ENCODE measurements at regions not wholly inside any gene's neighbourhood (a gene's known extent, or its start where the extent isn't known, plus 50 kb on each side); places are given as distances from the start of the nearest gene placed in this dataset.

DNA sequence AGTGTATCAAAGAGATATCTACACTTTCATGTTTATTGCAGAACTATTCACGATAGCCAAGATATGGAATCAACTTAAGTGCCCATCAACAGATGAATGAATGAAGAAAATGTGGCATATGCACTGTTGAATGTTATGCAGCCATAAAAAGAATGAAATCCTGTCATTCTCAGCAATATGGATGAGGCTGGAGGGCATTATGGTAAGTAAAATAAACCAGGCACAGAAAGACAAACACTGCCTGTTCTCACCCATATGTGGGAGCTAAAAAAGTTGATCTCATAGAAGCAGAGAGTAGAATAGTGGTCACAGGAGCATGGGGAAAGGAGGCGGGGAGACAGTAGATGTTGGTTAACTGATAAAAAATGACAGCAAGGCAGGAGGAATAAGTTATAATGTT lies 561.8 kb downstream of the TOX3 start:
- WGBS (ENCODE audit: low lambda C conversion rate): 6% methylated on average over 2 of the region's 2 CpGs
- CTCF ChIA-PET (ENCODE audit: low intra/inter-chr PET ratio, low total read pairs): no interaction called here
- no TSS peak for BruUV-seq (replicated peaks)
- POLR2A ChIA-PET: no interaction called here
- TF ChIP-seq ZNF331 (CRISPR knock-in tag; IDR thresholded peaks at IDR 0.05): no peak
- no peak for TF ChIP-seq ZBTB42 (CRISPR knock-in tag; IDR thresholded peaks at IDR 0.05)
- no peak for TF ChIP-seq ZBTB20 (CRISPR knock-in tag; IDR thresholded peaks at IDR 0.05; ENCODE audit: borderline replicate concordance, low read depth)
- no peak for TF ChIP-seq KDM5B (CRISPR knock-in tag; IDR thresholded peaks at IDR 0.05; ENCODE audit: borderline replicate concordance)
- TF ChIP-seq, protein P1, sequence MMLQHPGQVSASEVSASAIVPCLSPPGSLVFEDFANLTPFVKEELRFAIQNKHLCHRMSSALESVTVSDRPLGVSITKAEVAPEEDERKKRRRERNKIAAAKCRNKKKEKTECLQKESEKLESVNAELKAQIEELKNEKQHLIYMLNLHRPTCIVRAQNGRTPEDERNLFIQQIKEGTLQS (CRISPR knock-in tag; IDR thresholded peaks at IDR 0.05): no peak
- TF ChIP-seq ZNF121 (CRISPR knock-in tag; IDR thresholded peaks at IDR 0.05): no peak
- no peak for TF ChIP-seq ZNF251 (CRISPR knock-in tag; IDR thresholded peaks at IDR 0.05)
- no peak for TF ChIP-seq ZNF367 (CRISPR knock-in tag; IDR thresholded peaks at IDR 0.05; ENCODE audit: borderline replicate concordance)
- no peak for TF ChIP-seq ZNF296 (CRISPR knock-in tag; conservative IDR thresholded peaks at IDR 0.05)
- no peak for TF ChIP-seq ONECUT2 (CRISPR knock-in tag; IDR thresholded peaks at IDR 0.05)
- TF ChIP-seq MED1 (CRISPR knock-in tag; IDR thresholded peaks at IDR 0.05): no peak
- TF ChIP-seq ZMYM3 (CRISPR knock-in tag; IDR thresholded peaks at IDR 0.05): no peak
- TF ChIP-seq TCF12 (IDR thresholded peaks at IDR 0.05): no peak
- no peak for TF ChIP-seq TCF12 (CRISPR knock-in tag; IDR thresholded peaks at IDR 0.05)
- no peak for TF ChIP-seq PAF1 (CRISPR knock-in tag; IDR thresholded peaks at IDR 0.05)
- TF ChIP-seq ZNF329 (CRISPR knock-in tag; IDR thresholded peaks at IDR 0.05; ENCODE audit: low read depth): no peak
- no peak for DNase-seq (ENCODE audit: low spot score)
- FAIRE-seq: no peak
- H3K27ac ChIP-seq (ENCODE audit: extremely low read length, insufficient read depth, low read length): no peak overlapping the region
- no peak overlapping the region for H3K4me2 ChIP-seq (ENCODE audit: low read depth, low read length)
- H4K20me1 ChIP-seq (ENCODE audit: insufficient read depth, low read length): no peaks in the 10 kb centered on the region
- H3K4me3 ChIP-seq (replicated peaks in 1 of 3; ENCODE audit: insufficient read depth in 1 of 3, low read depth in 2 of 3, low read length in 3 of 3): no peak overlapping the region
- H3K9ac ChIP-seq (ENCODE audit: insufficient read depth, low read depth, low read length): no peak overlapping the region
- no peak for ATAC-seq
- H3K4me1 ChIP-seq (ENCODE audit: insufficient read depth, low read length): no peaks in the 10 kb centered on the region
- in situ Hi-C loops (cut with HindIII; ENCODE audit: extremely low pct_ligation_motif_present, low pct_unique_long_range_greater_than_20kb): no loop called here
- no peaks in the 10 kb centered on the region for H3K27me3 ChIP-seq (ENCODE audit: control insufficient read depth in 1 of 2, insufficient read depth in 2 of 2, low read length in 2 of 2)
- no peaks in the 10 kb centered on the region for H3K36me3 ChIP-seq (replicated peaks in 1 of 2; ENCODE audit: control insufficient read depth in 1 of 2, insufficient read depth in 2 of 2, low read length in 2 of 2)
- H2AFZ ChIP-seq (ENCODE audit: low read length): no peak overlapping the region
- no peaks in the 10 kb centered on the region for H3K79me2 ChIP-seq (ENCODE audit: insufficient read depth, low read length)
- H3K9me3 ChIP-seq (ENCODE audit: low read length): no peaks in the 10 kb centered on the region
- intact Hi-C loops (cut with micrococcal nuclease; ENCODE audit: unreplicated experiment): no loop called here
